HG03575 (cell line): ENCODE measurements at regions not wholly inside any gene's neighbourhood (a gene's known extent, or its start where the extent isn't known, plus 50 kb on each side); places are given as distances from the start of the nearest gene placed in this dataset.
"Not testable (repeated sequence)": the region's sequence is repeated elsewhere in the genome, so short reads cannot be mapped to it uniquely, and the experiment has no call there.

Source experiments
- ATAC-seq: cut with Tn5 transposase; IDR thresholded peaks from one replicate; pipeline ENCODE4 v1.9.1; 2021; ENCODE audit not compliant: unreplicated experiment, insufficient number of reproducible peaks, low FRiP score; ENCODE audit errors: extremely low read depth

- ATAC-seq = no peak
Measured at GRCh38 chr6:159601211-159601610, 91.8 kb downstream of the SOD2 start.

GRCh38 chr6:159595173-159595572 lies 97.9 kb downstream of the SOD2 start:
- ATAC-seq = no peak

- no peak for ATAC-seq
Measured at GRCh38 chr6:159594750-159595117, 98.3 kb downstream of the SOD2 start.

- no peak for ATAC-seq
Measured at GRCh38 chr6:159594106-159594749, 98.8 kb downstream of the SOD2 start.

GRCh38 chr6:159590835-159591234 lies 102.2 kb downstream of the SOD2 start:
- ATAC-seq = no peak

- ATAC-seq = no peak
Measured at GRCh38 chr6:159586684-159587083, 106.4 kb downstream of the SOD2 start.

- ATAC-seq = no peak
Measured at GRCh38 chr6:159582736-159583135, 110.3 kb downstream of the SOD2 start.

GRCh38 chr6:159578629-159579028 lies 114.4 kb downstream of the SOD2 start:
- ATAC-seq = no peak

- ATAC-seq = no peak
Measured at GRCh38 chr6:159577564-159577963, 115.5 kb downstream of the SOD2 start.

GRCh38 chr6:159572439-159573110 lies 120.5 kb downstream of the SOD2 start:
- ATAC-seq = no peak

GRCh38 chr6:159565181-159565710 lies 127.8 kb downstream of the SOD2 start:
- ATAC-seq = no peak

- no peak for ATAC-seq
Measured at GRCh38 chr6:159564456-159564855, 128.6 kb downstream of the SOD2 start.

GRCh38 chr6:159557031-159557430 lies 136.0 kb downstream of the SOD2 start:
- no peak for ATAC-seq

- ATAC-seq = no peak
Measured at GRCh38 chr6:159555082-159555875, 137.8 kb downstream of the SOD2 start.

- ATAC-seq = no peak
Measured at GRCh38 chr6:159541296-159541695, 151.7 kb downstream of the SOD2 start.

- ATAC-seq = no peak
Measured at GRCh38 chr6:159540883-159541282, 152.2 kb downstream of the SOD2 start.

GRCh38 chr6:159540152-159540551 lies 152.9 kb downstream of the SOD2 start:
- no peak for ATAC-seq

- ATAC-seq = not testable (repeated sequence)
Measured at GRCh38 chr6:159538031-159538430, 155.0 kb downstream of the SOD2 start.

- ATAC-seq = no peak
Measured at GRCh38 chr6:159535656-159536350, 157.2 kb downstream of the SOD2 start.
